Lung (tissue), 11 donors: ENCODE measurements at regions not wholly inside any gene's neighbourhood (a gene's known extent, or its start where the extent isn't known, plus 50 kb on each side); places are given as distances from the start of the nearest gene placed in this dataset.
"Not testable (repeated sequence)": the region's sequence is repeated elsewhere in the genome, so short reads cannot be mapped to it uniquely, and the experiment has no call there.

Experiments used
- ATAC-seq: fragments of 200-7000 bp; cut with Tn5 transposase; one replicate; pipeline ENCODE4 v1.9.1; 2020; ENCODE audit warnings: moderate number of reproducible peaks; ENCODE audit not compliant: insufficient read depth, low FRiP score
- DNase-seq, 3 donors: peaks; one replicate each; pipeline ENCODE4 v3.0.0-alpha.2; 2013 to 2017
- H3K27ac ChIP-seq, 2 donors: one replicate each; pipeline ENCODE4 v1.5.1; 2013; ENCODE audit warnings: mild to moderate bottlenecking in 2 of 2, moderate library complexity in 2 of 2, control low read depth in 1 of 2, inconsistent platforms in 1 of 2, low read depth in 1 of 2, low read length in 1 of 2
- H3K27me3 ChIP-seq, 3 donors: one replicate each; pipeline ENCODE4 v1.5.1; 2013; ENCODE audit warnings: low read length in 2 of 3; ENCODE audit not compliant: control insufficient read depth in 3 of 3, insufficient read depth in 3 of 3
- H3K36me3 ChIP-seq, 4 donors: one replicate each; pipeline ENCODE4 v1.5.1; 2013; ENCODE audit warnings: low read length in 4 of 4, mild to moderate bottlenecking in 1 of 4, moderate library complexity in 1 of 4; ENCODE audit not compliant: control insufficient read depth in 4 of 4, insufficient read depth in 4 of 4
- H3K4me1 ChIP-seq, 5 donors: one replicate each; pipeline ENCODE4 v1.5.1; 2013; ENCODE audit warnings: low read length in 5 of 5, mild to moderate bottlenecking in 2 of 5, moderate library complexity in 1 of 5; ENCODE audit not compliant: control insufficient read depth in 5 of 5, insufficient read depth in 5 of 5
- H3K4me3 ChIP-seq: one replicate; pipeline ENCODE4 v1.5.1; 2013; ENCODE audit warnings: mild to moderate bottlenecking, control low read depth, moderate library complexity
- H3K9ac ChIP-seq, 2 donors: one replicate each; pipeline ENCODE4 v1.5.1; 2013; ENCODE audit warnings: low read length in 2 of 2, control low read depth in 1 of 2; ENCODE audit not compliant: insufficient read depth in 1 of 2
- H3K9me3 ChIP-seq, 4 donors: one replicate each; pipeline ENCODE4 v1.5.1; 2013; ENCODE audit warnings: low read length in 3 of 4, mild to moderate bottlenecking in 1 of 4, moderate library complexity in 1 of 4; ENCODE audit not compliant: control insufficient read depth in 4 of 4, insufficient read depth in 3 of 4
- WGBS, 2 donors: extraction: QIAGEN DNeasy Blood & Tissue Kit; methylation state at CpG; one replicate each; pipeline ENCODE4 v1.1.7; 2013; 5-methylcytosine and 5-hydroxymethylcytosine counted together
- TF ChIP-seq, protein P1 (sequence below): IDR thresholded peaks from 2 replicates; pipeline ENCODE4 v1.5.1; 2012; ENCODE audit warnings: mild to moderate bottlenecking; ENCODE audit errors: control extremely low read depth, extremely low read depth
- donor health status: control.
- donor health status: control.
- donor health status: Bipolar disorder and iron deficiency.
- donor health status: healthy.
- donor health status: DM: yes; HTN: yes; CAD: no.

DNA sequence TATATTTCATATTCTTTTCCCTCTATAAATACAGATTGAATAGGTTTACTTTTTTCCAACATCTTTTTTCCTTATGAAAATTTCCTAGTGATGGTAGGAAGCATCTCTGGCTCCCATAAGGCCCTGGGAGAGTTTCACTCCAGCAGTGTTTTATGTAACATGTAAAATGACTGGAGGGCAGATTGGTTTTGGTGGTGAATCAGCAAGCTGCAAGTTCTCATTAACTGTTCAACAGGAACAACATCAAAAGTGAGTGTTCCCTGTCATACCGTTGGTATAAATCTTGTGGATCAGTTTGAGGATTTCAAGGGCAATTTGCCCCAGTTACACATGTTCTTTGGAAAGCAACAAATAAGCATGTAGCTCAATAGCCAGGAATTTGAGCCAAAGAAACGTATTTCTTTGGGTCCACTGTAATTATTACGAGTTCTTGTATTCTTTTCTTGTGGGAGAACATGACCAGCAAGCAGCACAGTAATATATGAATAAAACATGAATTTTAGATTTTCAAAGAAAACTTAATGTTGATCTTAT, 345.7 kb downstream of the SV2B start:
- H3K36me3 ChIP-seq, result no peaks in the 10 kb centered on the region
- WGBS, 2 donors, result 66 to 68% methylated on average over 3 of the region's 3 CpGs
- no peak overlapping the region for H3K27ac ChIP-seq
- TF ChIP-seq, protein P1, sequence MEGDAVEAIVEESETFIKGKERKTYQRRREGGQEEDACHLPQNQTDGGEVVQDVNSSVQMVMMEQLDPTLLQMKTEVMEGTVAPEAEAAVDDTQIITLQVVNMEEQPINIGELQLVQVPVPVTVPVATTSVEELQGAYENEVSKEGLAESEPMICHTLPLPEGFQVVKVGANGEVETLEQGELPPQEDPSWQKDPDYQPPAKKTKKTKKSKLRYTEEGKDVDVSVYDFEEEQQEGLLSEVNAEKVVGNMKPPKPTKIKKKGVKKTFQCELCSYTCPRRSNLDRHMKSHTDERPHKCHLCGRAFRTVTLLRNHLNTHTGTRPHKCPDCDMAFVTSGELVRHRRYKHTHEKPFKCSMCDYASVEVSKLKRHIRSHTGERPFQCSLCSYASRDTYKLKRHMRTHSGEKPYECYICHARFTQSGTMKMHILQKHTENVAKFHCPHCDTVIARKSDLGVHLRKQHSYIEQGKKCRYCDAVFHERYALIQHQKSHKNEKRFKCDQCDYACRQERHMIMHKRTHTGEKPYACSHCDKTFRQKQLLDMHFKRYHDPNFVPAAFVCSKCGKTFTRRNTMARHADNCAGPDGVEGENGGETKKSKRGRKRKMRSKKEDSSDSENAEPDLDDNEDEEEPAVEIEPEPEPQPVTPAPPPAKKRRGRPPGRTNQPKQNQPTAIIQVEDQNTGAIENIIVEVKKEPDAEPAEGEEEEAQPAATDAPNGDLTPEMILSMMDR, result no peak
- no peaks in the 10 kb centered on the region for H3K9me3 ChIP-seq
- peaks cover 0 to 4% (median 0%) of the 10 kb centered on the region in 3 donors for H3K27me3 ChIP-seq
- H3K4me1 ChIP-seq, result no peaks in the 10 kb centered on the region
- no peak overlapping the region for H3K9ac ChIP-seq
- DNase-seq (no peak), ATAC-seq (no peak)
- no peak overlapping the region for H3K4me3 ChIP-seq

DNA sequence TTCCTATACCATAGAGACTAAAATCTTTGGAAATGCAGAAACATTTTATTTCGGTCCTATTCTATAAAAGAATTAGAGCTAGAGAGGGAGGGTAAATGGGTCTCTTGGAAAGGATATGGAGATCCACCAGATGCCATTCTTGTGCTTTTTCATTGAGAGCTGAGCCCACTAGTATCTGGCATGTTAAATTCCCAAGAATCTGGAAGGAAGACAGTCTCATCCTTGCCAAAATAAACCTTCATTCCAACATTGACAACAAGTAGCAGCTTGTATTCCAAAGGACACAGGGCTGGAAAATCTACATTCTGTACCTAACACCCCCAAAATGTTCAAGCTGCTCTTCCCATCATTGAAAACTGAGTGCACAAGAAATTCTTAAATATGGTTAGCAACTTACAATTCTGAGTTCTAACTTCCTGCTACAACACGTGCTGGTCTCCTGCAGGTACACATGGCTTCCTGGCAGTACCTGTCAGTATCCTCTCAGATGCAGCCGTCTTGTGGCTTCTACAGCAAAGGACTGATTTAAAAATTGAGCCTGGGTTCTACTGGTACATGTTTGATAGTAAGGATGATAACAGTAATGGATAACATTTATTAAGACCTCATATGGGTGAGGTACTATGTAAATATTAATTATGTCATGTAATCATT, 348.1 kb downstream of the SV2B start:
- Histone ChIP-seq H3K4me1 (no peaks in the 10 kb centered on the region), H3K36me3 (no peaks in the 10 kb centered on the region), H3K27ac (no peak overlapping the region), H3K27me3 (peaks cover 0 to 4% (median 0%) of the 10 kb centered on the region in 3 donors), H3K4me3 (no peak overlapping the region), H3K9me3 (no peaks in the 10 kb centered on the region), H3K9ac (no peak overlapping the region)
- DNase-seq (no peak), ATAC-seq (no peak)
- TF ChIP-seq, protein P1, result no peak
- 54 to 64% methylated on average over 3 of the region's 3 CpGs for WGBS, 2 donors

DNA sequence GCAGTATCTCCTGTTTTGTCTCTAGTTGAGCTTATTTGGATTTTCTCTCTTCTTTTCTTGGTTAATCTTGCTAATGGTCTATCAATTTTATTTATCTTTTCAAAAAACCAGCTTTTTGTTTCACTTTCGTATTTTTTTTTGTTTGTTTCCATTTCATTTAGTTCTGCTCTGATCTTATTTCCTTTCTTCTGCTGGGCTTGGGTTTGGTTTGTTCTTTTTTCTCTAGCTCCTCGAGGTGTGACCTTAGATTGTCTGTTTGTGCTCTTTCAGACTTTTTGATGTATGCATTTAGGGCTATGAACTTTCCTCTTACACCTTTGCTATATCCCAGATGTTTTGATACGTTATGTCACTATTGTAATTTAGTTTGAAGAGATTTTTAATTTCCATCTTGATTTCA, 353.3 kb downstream of the SV2B start:
- H3K4me3 ChIP-seq, H3K27me3 ChIP-seq, ATAC-seq, H3K36me3 ChIP-seq, H3K27ac ChIP-seq, H3K9ac ChIP-seq, H3K9me3 ChIP-seq, DNase-seq, H3K4me1 ChIP-seq: not testable (repeated sequence)
- WGBS, 2 donors, result 61 to 81% methylated on average over 3 of the region's 3 CpGs

DNA sequence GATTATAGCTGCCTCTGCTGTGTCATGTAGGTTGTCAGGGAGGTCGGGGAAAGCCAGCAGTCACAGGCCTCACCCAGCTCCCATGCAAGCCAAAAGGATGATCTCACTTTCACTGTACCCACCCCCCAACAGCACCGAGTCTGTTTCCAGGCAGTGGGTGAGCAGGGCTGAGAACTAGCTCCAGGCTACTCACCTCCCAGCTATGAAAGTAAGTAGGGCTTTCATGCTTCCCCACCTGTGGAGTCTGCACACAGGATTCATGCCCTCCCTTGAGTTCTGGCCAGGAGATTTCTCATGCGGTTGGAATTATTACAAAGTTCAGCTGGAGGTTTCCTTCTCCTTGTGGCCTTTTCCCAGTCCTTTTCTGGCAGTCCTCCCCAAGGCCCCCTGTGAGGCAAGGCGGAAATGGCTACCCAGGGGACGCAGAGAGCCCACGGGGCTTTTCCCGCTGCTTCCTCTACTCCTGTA, 356.2 kb downstream of the SV2B start:
- Histone ChIP-seq H3K9ac (no peak overlapping the region), H3K9me3 (no peaks in the 10 kb centered on the region), H3K36me3 (no peaks in the 10 kb centered on the region), H3K27ac (no peak overlapping the region), H3K4me3 (no peak overlapping the region), H3K4me1 (no peaks in the 10 kb centered on the region), H3K27me3 (no peaks in the 10 kb centered on the region)
- 87 to 94% methylated on average over 7 of the region's 7 CpGs for WGBS, 2 donors
- TF ChIP-seq, protein P1, result no peak
- ATAC-seq (no peak), DNase-seq (no peak)
